ENCODE measurements at regions not wholly inside any gene's neighbourhood (a gene's known extent, or its start where the extent isn't known, plus 50 kb on each side); places are given as distances from the start of the nearest gene placed in this dataset.

DNA sequence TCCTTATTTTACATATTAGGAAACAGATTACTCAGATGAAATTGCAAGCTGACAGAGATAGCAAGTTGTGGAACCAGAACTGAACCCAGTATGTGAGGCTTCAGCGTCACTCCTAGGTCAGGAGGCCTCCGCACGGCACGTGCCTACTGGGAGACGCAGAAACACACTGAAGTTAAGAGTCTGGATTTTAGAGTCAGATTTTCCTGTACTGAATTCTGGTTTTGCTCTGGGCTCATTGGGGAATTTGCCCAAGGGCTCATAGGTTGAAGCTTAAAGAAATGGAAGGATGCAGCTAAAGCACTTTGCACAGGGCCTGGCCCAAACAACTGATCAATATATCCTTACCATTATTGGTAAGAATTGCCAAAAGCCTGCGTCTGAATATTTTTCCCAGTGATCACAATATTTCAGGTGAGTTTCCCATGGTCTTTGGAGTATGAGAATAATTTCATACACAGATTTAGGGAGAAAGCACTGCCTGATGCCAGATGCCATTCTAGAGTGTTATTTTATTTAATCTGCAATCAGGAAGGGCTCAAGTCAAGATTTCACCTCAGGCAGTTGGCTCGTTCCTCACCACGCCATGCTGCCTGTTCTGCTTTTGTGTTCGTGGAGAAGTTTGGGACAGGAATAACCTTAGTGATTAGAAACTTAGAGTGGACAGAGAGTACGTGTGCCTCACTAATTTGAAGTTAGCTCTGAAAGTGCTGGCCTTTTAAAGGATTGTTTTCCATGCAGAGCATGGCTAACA lies 331.9 kb downstream of the MYCN start:
- H3K27me3 ChIP-seq (ENCODE audit: control insufficient read depth, insufficient read depth, low read length), result no peaks in the 10 kb centered on the region
- H3K4me3 ChIP-seq (ENCODE audit: insufficient read depth, low read depth, low read length), result no peak overlapping the region
- no peak overlapping the region for H2AK5ac ChIP-seq (ENCODE audit: low read depth, low read length)
- no peak overlapping the region for H2BK20ac ChIP-seq (ENCODE audit: low read depth, low read length)
- H2AK9ac ChIP-seq (replicated peaks; ENCODE audit: low read depth, low read length, poor library complexity), result no peak overlapping the region
- H3K14ac ChIP-seq (replicated peaks; ENCODE audit: low read depth, low read length), result no peak overlapping the region
- H3K9ac ChIP-seq (ENCODE audit: low read depth, low read length), result no peak overlapping the region
- no peak overlapping the region for H2BK15ac ChIP-seq (ENCODE audit: low read depth, low read length)
- CTCF ChIA-PET, result interaction anchor here (0.6 kb wide), 1 partner anchor 501 kb away, joined by 5 read pairs; no protein-coding TSS in a partner anchor
- H3K18ac ChIP-seq (ENCODE audit: low read depth, low read length), result no peak overlapping the region
- no peak overlapping the region for H4K91ac ChIP-seq (ENCODE audit: insufficient read depth, low read depth, low read length)
- H3K9me3 ChIP-seq (ENCODE audit: control insufficient read depth, insufficient read depth, low read length), result peaks cover 19% of the 10 kb centered on the region
- intact Hi-C loops (cut with micrococcal nuclease) (no loop called here), dilution Hi-C loops (cut with HindIII; ENCODE audit: low sequenced_read_pairs, unreplicated experiment) (no loop called here), in situ Hi-C loops (cut with MboI; ENCODE audit: low sequenced_read_pairs) (no loop called here)
- H3K23ac ChIP-seq (ENCODE audit: low read depth, low read length), result no peak overlapping the region
- no peak overlapping the region for H2BK5ac ChIP-seq (ENCODE audit: low read depth, low read length, poor library complexity, severe bottlenecking)
- no peak overlapping the region for H3K27ac ChIP-seq (ENCODE audit: insufficient read depth, low read length)
- no peak overlapping the region for H4K5ac ChIP-seq (ENCODE audit: low read depth, low read length)
- no peak overlapping the region for H3K4me2 ChIP-seq (ENCODE audit: low read depth, low read length)
- no TSS peak for BruUV-seq (replicated peaks)
- no peak overlapping the region for H4K8ac ChIP-seq (ENCODE audit: low read depth in 2 of 2, low read length in 2 of 2)
- H2AFZ ChIP-seq (replicated peaks; ENCODE audit: low read length, poor library complexity), result no peak overlapping the region
- H3K79me1 ChIP-seq (ENCODE audit: low read depth in 1 of 2, low read length in 2 of 2), result no peaks in the 10 kb centered on the region
- no peaks in the 10 kb centered on the region for H4K20me1 ChIP-seq (ENCODE audit: insufficient read depth, low read length)
- ATAC-seq (ENCODE audit: low read depth) (no peak), DNase-seq (no peak)
- POLR2A ChIA-PET (ENCODE audit: unreplicated experiment), result no interaction called here
- H3K9me1 ChIP-seq (ENCODE audit: insufficient read depth, low read length), result no peaks in the 10 kb centered on the region
- no peaks in the 10 kb centered on the region for H3K4me1 ChIP-seq (ENCODE audit: control insufficient read depth, insufficient read depth, low read length)
- no peak overlapping the region for H3K4ac ChIP-seq (ENCODE audit: low read depth, low read length)
- H3K56ac ChIP-seq (ENCODE audit: extremely low read depth, insufficient read depth, low read length), result no peak overlapping the region
- WGBS, 2 experiments (ENCODE audit: extremely low coverage in 2 of 2, insufficient read length in 1 of 2), result 13% methylated on average over 3 of the region's 10 CpGs; no CpG with 5 or more reads in 1 of the 2 experiments
- no peak overlapping the region for H2BK120ac ChIP-seq (ENCODE audit: low read depth, low read length)
- TF ChIP-seq, protein P1, sequence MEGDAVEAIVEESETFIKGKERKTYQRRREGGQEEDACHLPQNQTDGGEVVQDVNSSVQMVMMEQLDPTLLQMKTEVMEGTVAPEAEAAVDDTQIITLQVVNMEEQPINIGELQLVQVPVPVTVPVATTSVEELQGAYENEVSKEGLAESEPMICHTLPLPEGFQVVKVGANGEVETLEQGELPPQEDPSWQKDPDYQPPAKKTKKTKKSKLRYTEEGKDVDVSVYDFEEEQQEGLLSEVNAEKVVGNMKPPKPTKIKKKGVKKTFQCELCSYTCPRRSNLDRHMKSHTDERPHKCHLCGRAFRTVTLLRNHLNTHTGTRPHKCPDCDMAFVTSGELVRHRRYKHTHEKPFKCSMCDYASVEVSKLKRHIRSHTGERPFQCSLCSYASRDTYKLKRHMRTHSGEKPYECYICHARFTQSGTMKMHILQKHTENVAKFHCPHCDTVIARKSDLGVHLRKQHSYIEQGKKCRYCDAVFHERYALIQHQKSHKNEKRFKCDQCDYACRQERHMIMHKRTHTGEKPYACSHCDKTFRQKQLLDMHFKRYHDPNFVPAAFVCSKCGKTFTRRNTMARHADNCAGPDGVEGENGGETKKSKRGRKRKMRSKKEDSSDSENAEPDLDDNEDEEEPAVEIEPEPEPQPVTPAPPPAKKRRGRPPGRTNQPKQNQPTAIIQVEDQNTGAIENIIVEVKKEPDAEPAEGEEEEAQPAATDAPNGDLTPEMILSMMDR (conservative IDR thresholded peaks at IDR 0.05; ENCODE audit: low read depth, low read length), result no peak
- TF ChIP-seq, protein P2, sequence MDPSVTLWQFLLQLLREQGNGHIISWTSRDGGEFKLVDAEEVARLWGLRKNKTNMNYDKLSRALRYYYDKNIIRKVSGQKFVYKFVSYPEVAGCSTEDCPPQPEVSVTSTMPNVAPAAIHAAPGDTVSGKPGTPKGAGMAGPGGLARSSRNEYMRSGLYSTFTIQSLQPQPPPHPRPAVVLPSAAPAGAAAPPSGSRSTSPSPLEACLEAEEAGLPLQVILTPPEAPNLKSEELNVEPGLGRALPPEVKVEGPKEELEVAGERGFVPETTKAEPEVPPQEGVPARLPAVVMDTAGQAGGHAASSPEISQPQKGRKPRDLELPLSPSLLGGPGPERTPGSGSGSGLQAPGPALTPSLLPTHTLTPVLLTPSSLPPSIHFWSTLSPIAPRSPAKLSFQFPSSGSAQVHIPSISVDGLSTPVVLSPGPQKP (IDR thresholded peaks at IDR 0.05; ENCODE audit: borderline replicate concordance, low read depth, low read length), result no peak
- TF ChIP-seq MAFK (IDR thresholded peaks at IDR 0.05; ENCODE audit: low read depth, low read length) (no peak), BHLHE40 (IDR thresholded peaks at IDR 0.05; ENCODE audit: low read depth, low read length) (no peak), RAD21 (IDR thresholded peaks at IDR 0.05; ENCODE audit: low read length) (no peak), POLR2A (IDR thresholded peaks at IDR 0.05; ENCODE audit: low read depth, low read length) (no peak), CHD1 (IDR thresholded peaks at IDR 0.05; ENCODE audit: low read depth, low read length) (no peak), MAZ (IDR thresholded peaks at IDR 0.05; ENCODE audit: borderline replicate concordance, low read depth, low read length) (no peak), RFX5 (IDR thresholded peaks at IDR 0.05; ENCODE audit: low read depth, low read length) (no peak), RCOR1 (IDR thresholded peaks at IDR 0.05; ENCODE audit: insufficient replicate concordance, low read length) (no peak), SMC3 (IDR thresholded peaks at IDR 0.05; ENCODE audit: low read depth, low read length) (no peak), FOS (IDR thresholded peaks at IDR 0.05; ENCODE audit: low read depth, low read length) (no peak), NFE2L2 (IDR thresholded peaks at IDR 0.05; ENCODE audit: low read depth, low read length) (no peak), MXI1 (IDR thresholded peaks at IDR 0.05; ENCODE audit: borderline replicate concordance, low read depth, low read length) (no peak)
- TF ChIP-seq, protein P3, sequence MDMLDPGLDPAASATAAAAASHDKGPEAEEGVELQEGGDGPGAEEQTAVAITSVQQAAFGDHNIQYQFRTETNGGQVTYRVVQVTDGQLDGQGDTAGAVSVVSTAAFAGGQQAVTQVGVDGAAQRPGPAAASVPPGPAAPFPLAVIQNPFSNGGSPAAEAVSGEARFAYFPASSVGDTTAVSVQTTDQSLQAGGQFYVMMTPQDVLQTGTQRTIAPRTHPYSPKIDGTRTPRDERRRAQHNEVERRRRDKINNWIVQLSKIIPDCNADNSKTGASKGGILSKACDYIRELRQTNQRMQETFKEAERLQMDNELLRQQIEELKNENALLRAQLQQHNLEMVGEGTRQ (IDR thresholded peaks at IDR 0.05; ENCODE audit: low read depth, low read length), result no peak
- no peaks in the 10 kb centered on the region for H3K36me3 ChIP-seq (ENCODE audit: control insufficient read depth, insufficient read depth, low read length)

All from IMR-90 (cell line).